Choroid plexus epithelial cell (primary cell): ENCODE measurements at regions not wholly inside any gene's neighbourhood (a gene's known extent, or its start where the extent isn't known, plus 50 kb on each side); places are given as distances from the start of the nearest gene placed in this dataset.
"Not testable (repeated sequence)": the region's sequence is repeated elsewhere in the genome, so short reads cannot be mapped to it uniquely, and the experiment has no call there.

ENCODE experiments used
- DNase-seq: peaks from one replicate; pipeline ENCODE4 v3.0.0-alpha.2; 2010; ENCODE audit warnings: low read depth
- H3K4me3 ChIP-seq: 2 replicates; pipeline ENCODE4 v1.5.1; 2011; ENCODE audit warnings: low read depth, mild to moderate bottlenecking, control low read depth, low read length, moderate library complexity
- CTCF ChIP-seq: conservative IDR thresholded peaks from 2 replicates; pipeline ENCODE4 v1.5.1; 2011; ENCODE audit warnings: low read depth, mild to moderate bottlenecking, control low read depth, inconsistent platforms, low read length, moderate library complexity

GRCh38 chr17:21542991-21543390, 149.3 kb upstream of the KCNJ18 start:
- no peak for DNase-seq
- H3K4me3 ChIP-seq, result no peak overlapping the region

GRCh38 chr17:21545064-21545463, 147.3 kb upstream of the KCNJ18 start:
- no peak for TF ChIP-seq CTCF
- DNase-seq, result no peak
- no peak overlapping the region for H3K4me3 ChIP-seq

More at GRCh38 chr17:21542991-21543390, 149.3 kb upstream of the KCNJ18 start:
- TF ChIP-seq CTCF, result no peak

GRCh38 chr17:21548236-21548635, 144.1 kb upstream of the KCNJ18 start:
- H3K4me3 ChIP-seq, result no peak overlapping the region
- no peak for DNase-seq
- no peak for TF ChIP-seq CTCF

- peak; percentile 63 for DNase-seq
- no peak for TF ChIP-seq CTCF
- peak overlapping the region; percentile 1 for H3K4me3 ChIP-seq
Measured at GRCh38 chr17:21549107-21549687, 143.1 kb upstream of the KCNJ18 start.

- H3K4me3 ChIP-seq, result peak overlapping the region; percentile 77
- DNase-seq, result peak; percentile 81
Measured at GRCh38 chr17:21550031-21550430, 142.3 kb upstream of the KCNJ18 start.

GRCh38 chr17:21551081-21551881, 141.0 kb upstream of the KCNJ18 start:
- H3K4me3 ChIP-seq, result peak overlapping the region; percentile 77
- TF ChIP-seq CTCF, result no peak
- peak; percentile 93 for DNase-seq

GRCh38 chr17:21558921-21559320, 133.4 kb upstream of the KCNJ18 start:
- DNase-seq, H3K4me3 ChIP-seq: not testable (repeated sequence)

GRCh38 chr17:21564262-21564661, 128.1 kb upstream of the KCNJ18 start:
- H3K4me3 ChIP-seq, result no peak overlapping the region
- TF ChIP-seq CTCF, result no peak
- DNase-seq, result no peak

- not testable (repeated sequence) for DNase-seq, H3K4me3 ChIP-seq
Measured at GRCh38 chr17:21564757-21565156, 127.6 kb upstream of the KCNJ18 start.

- H3K4me3 ChIP-seq, DNase-seq: not testable (repeated sequence)
Measured at GRCh38 chr17:21570427-21570826, 121.9 kb upstream of the KCNJ18 start.

GRCh38 chr17:21572148-21572547, 120.2 kb upstream of the KCNJ18 start:
- not testable (repeated sequence) for DNase-seq, H3K4me3 ChIP-seq

- not testable (repeated sequence) for DNase-seq
- H3K4me3 ChIP-seq, result peak overlapping the region; percentile 66
Measured at GRCh38 chr17:21573271-21573960, 118.9 kb upstream of the KCNJ18 start.
